ENCODE measurements at regions not wholly inside any gene's neighbourhood (a gene's known extent, or its start where the extent isn't known, plus 50 kb on each side); places are given as distances from the start of the nearest gene placed in this dataset.
"Not testable (repeated sequence)": the region's sequence is repeated elsewhere in the genome, so short reads cannot be mapped to it uniquely, and the experiment has no call there.

GRCh38 chr5:42131081-42131480 is 206.0 kb downstream of the FBXO4 start:
- Mint-ChIP-seq H3K36me3 (ENCODE audit: low read depth) (no peaks in the 10 kb centered on the region), H3K27me3 (peaks cover 3% of the 10 kb centered on the region), H3K27ac (no peak overlapping the region), H3K9me3 (peaks cover 9% of the 10 kb centered on the region), H3K4me1 (ENCODE audit: low read depth) (no peaks in the 10 kb centered on the region), H3K4me3 (no peak overlapping the region)
- DNase-seq: no peak

- DNase-seq: no peak
- Mint-ChIP-seq H3K9me3 (peaks cover 7% of the 10 kb centered on the region), H3K4me1 (ENCODE audit: low read depth) (no peaks in the 10 kb centered on the region), H3K36me3 (ENCODE audit: low read depth) (no peaks in the 10 kb centered on the region), H3K27me3 (no peaks in the 10 kb centered on the region), H3K4me3 (no peak overlapping the region), H3K27ac (no peak overlapping the region)
Measured at GRCh38 chr5:42143361-42143760, 218.3 kb downstream of the FBXO4 start.

- Mint-ChIP-seq H3K27ac (no peak overlapping the region), H3K36me3 (ENCODE audit: low read depth) (no peaks in the 10 kb centered on the region), H3K4me3 (no peak overlapping the region), H3K27me3 (no peaks in the 10 kb centered on the region), H3K4me1 (ENCODE audit: low read depth) (no peaks in the 10 kb centered on the region), H3K9me3 (peaks cover 28% of the 10 kb centered on the region)
- no peak for DNase-seq
Measured at GRCh38 chr5:42148813-42149212, 223.7 kb downstream of the FBXO4 start.

- Mint-ChIP-seq H3K4me1 (ENCODE audit: low read depth) (no peaks in the 10 kb centered on the region), H3K27ac (no peak overlapping the region), H3K9me3 (peaks cover 2% of the 10 kb centered on the region), H3K36me3 (ENCODE audit: low read depth) (no peaks in the 10 kb centered on the region), H3K4me3 (no peak overlapping the region), H3K27me3 (no peaks in the 10 kb centered on the region)
- no peak for DNase-seq
Measured at GRCh38 chr5:42157215-42157614, 232.1 kb downstream of the FBXO4 start.

GRCh38 chr5:42163083-42163482 is 238.0 kb downstream of the FBXO4 start:
- no peaks in the 10 kb centered on the region for H3K4me1 Mint-ChIP-seq (ENCODE audit: low read depth)
- DNase-seq: no peak
- H3K36me3 Mint-ChIP-seq (ENCODE audit: low read depth): no peaks in the 10 kb centered on the region
- H3K27me3 Mint-ChIP-seq: no peaks in the 10 kb centered on the region
- no peak overlapping the region for H3K27ac Mint-ChIP-seq
- H3K9me3 Mint-ChIP-seq: no peaks in the 10 kb centered on the region
- no peak overlapping the region for H3K4me3 Mint-ChIP-seq

- no peaks in the 10 kb centered on the region for H3K9me3 Mint-ChIP-seq
- H3K4me3 Mint-ChIP-seq: no peak overlapping the region
- no peak for DNase-seq
- no peaks in the 10 kb centered on the region for H3K4me1 Mint-ChIP-seq (ENCODE audit: low read depth)
- no peaks in the 10 kb centered on the region for H3K27me3 Mint-ChIP-seq
- no peaks in the 10 kb centered on the region for H3K36me3 Mint-ChIP-seq (ENCODE audit: low read depth)
- H3K27ac Mint-ChIP-seq: no peak overlapping the region
Measured at GRCh38 chr5:42168091-42168670, 243.1 kb downstream of the FBXO4 start.

- not testable (repeated sequence) for H3K36me3 Mint-ChIP-seq (ENCODE audit: low read depth); H3K4me1 Mint-ChIP-seq (ENCODE audit: low read depth); H3K27me3 Mint-ChIP-seq; H3K4me3 Mint-ChIP-seq; H3K27ac Mint-ChIP-seq; DNase-seq; H3K9me3 Mint-ChIP-seq
Measured at GRCh38 chr5:42176118-42176517, 247.1 kb upstream of the GHR start.

- H3K9me3 Mint-ChIP-seq; H3K36me3 Mint-ChIP-seq (ENCODE audit: low read depth); DNase-seq; H3K4me3 Mint-ChIP-seq; H3K27me3 Mint-ChIP-seq; H3K4me1 Mint-ChIP-seq (ENCODE audit: low read depth); H3K27ac Mint-ChIP-seq: not testable (repeated sequence)
Measured at GRCh38 chr5:42179843-42180242, 243.4 kb upstream of the GHR start.

GRCh38 chr5:42216904-42217303 is 206.3 kb upstream of the GHR start:
- no peaks in the 10 kb centered on the region for H3K27me3 Mint-ChIP-seq
- no peak for DNase-seq
- no peak overlapping the region for H3K4me3 Mint-ChIP-seq
- no peaks in the 10 kb centered on the region for H3K4me1 Mint-ChIP-seq (ENCODE audit: low read depth)
- no peaks in the 10 kb centered on the region for H3K9me3 Mint-ChIP-seq
- H3K36me3 Mint-ChIP-seq (ENCODE audit: low read depth): no peaks in the 10 kb centered on the region
- H3K27ac Mint-ChIP-seq: no peak overlapping the region

- Mint-ChIP-seq H3K27ac (no peak overlapping the region), H3K4me1 (ENCODE audit: low read depth) (no peaks in the 10 kb centered on the region), H3K4me3 (no peak overlapping the region), H3K36me3 (ENCODE audit: low read depth) (no peaks in the 10 kb centered on the region), H3K27me3 (no peaks in the 10 kb centered on the region), H3K9me3 (no peaks in the 10 kb centered on the region)
- DNase-seq: no peak
Measured at GRCh38 chr5:42217791-42218190, 205.4 kb upstream of the GHR start.

- H3K27ac Mint-ChIP-seq: no peak overlapping the region
- no peaks in the 10 kb centered on the region for H3K27me3 Mint-ChIP-seq
- no peaks in the 10 kb centered on the region for H3K36me3 Mint-ChIP-seq (ENCODE audit: low read depth)
- no peaks in the 10 kb centered on the region for H3K9me3 Mint-ChIP-seq
- no peak overlapping the region for H3K4me3 Mint-ChIP-seq
- no peak for DNase-seq
- no peaks in the 10 kb centered on the region for H3K4me1 Mint-ChIP-seq (ENCODE audit: low read depth)
Measured at GRCh38 chr5:42225009-42225408, 198.2 kb upstream of the GHR start.

GRCh38 chr5:42228279-42228678 is 195.0 kb upstream of the GHR start:
- H3K9me3 Mint-ChIP-seq: no peaks in the 10 kb centered on the region
- H3K36me3 Mint-ChIP-seq (ENCODE audit: low read depth): no peaks in the 10 kb centered on the region
- no peaks in the 10 kb centered on the region for H3K4me1 Mint-ChIP-seq (ENCODE audit: low read depth)
- no peaks in the 10 kb centered on the region for H3K27me3 Mint-ChIP-seq
- no peak overlapping the region for H3K4me3 Mint-ChIP-seq
- DNase-seq: no peak
- H3K27ac Mint-ChIP-seq: no peak overlapping the region

- Mint-ChIP-seq H3K27me3 (no peaks in the 10 kb centered on the region), H3K36me3 (ENCODE audit: low read depth) (no peaks in the 10 kb centered on the region), H3K4me3 (no peak overlapping the region), H3K9me3 (no peaks in the 10 kb centered on the region), H3K4me1 (ENCODE audit: low read depth) (no peaks in the 10 kb centered on the region), H3K27ac (no peak overlapping the region)
- no peak for DNase-seq
Measured at GRCh38 chr5:42230839-42231238, 192.4 kb upstream of the GHR start.

- Mint-ChIP-seq H3K27ac (no peak overlapping the region), H3K4me3 (no peak overlapping the region), H3K9me3 (no peaks in the 10 kb centered on the region), H3K4me1 (ENCODE audit: low read depth) (no peaks in the 10 kb centered on the region), H3K27me3 (no peaks in the 10 kb centered on the region), H3K36me3 (ENCODE audit: low read depth) (no peaks in the 10 kb centered on the region)
- DNase-seq: no peak
Measured at GRCh38 chr5:42235241-42235640, 188.0 kb upstream of the GHR start.

- no peak for DNase-seq
- Mint-ChIP-seq H3K4me3 (no peak overlapping the region), H3K27ac (no peak overlapping the region), H3K36me3 (ENCODE audit: low read depth) (no peaks in the 10 kb centered on the region), H3K9me3 (no peaks in the 10 kb centered on the region), H3K27me3 (no peaks in the 10 kb centered on the region), H3K4me1 (ENCODE audit: low read depth) (no peaks in the 10 kb centered on the region)
Measured at GRCh38 chr5:42235837-42236236, 187.4 kb upstream of the GHR start.

GRCh38 chr5:42241636-42242035 is 181.6 kb upstream of the GHR start:
- H3K4me1 Mint-ChIP-seq (ENCODE audit: low read depth): no peaks in the 10 kb centered on the region
- H3K27me3 Mint-ChIP-seq: no peaks in the 10 kb centered on the region
- no peak overlapping the region for H3K4me3 Mint-ChIP-seq

More at GRCh38 chr5:42241636-42242035, 181.6 kb upstream of the GHR start:
- Mint-ChIP-seq H3K27ac (no peak overlapping the region), H3K36me3 (ENCODE audit: low read depth) (no peaks in the 10 kb centered on the region), H3K9me3 (no peaks in the 10 kb centered on the region)
- no peak for DNase-seq
